GM10266 (cell line): ENCODE measurements at regions not wholly inside any gene's neighbourhood (a gene's known extent, or its start where the extent isn't known, plus 50 kb on each side); places are given as distances from the start of the nearest gene placed in this dataset.

Source experiments
- DNase-seq: peaks from one replicate; pipeline ENCODE4 v3.0.0; 2012; ENCODE audit errors: extremely low spot score
- TF ChIP-seq, protein P1 (sequence below): IDR thresholded peaks from 2 replicates; pipeline ENCODE4 v1.5.1; 2012; ENCODE audit warnings: mild to moderate bottlenecking, low read depth; ENCODE audit not compliant: control insufficient read depth, insufficient read depth; ENCODE audit errors: missing control alignments

DNA sequence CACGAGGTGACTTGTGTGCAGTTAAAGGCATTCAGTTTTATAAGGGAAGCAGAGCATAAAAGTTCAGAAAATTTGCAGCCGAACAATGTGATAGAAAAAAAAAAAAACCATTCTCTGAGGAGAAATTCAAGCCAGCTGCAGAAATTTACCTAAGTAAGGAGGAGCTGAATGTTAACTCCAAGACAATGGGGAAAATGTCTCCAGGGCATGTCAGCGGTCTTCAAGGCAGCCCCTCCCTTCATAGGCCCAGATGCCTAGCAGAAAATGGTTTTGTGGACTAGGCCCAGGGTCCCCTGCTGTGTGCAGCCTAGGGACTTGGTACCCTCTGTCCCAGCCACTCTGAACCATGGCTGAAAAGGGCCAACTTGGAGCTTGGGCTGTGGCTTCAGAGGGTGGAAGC lies 1764.0 kb downstream of the C4orf33 start:
- TF ChIP-seq, protein P1, sequence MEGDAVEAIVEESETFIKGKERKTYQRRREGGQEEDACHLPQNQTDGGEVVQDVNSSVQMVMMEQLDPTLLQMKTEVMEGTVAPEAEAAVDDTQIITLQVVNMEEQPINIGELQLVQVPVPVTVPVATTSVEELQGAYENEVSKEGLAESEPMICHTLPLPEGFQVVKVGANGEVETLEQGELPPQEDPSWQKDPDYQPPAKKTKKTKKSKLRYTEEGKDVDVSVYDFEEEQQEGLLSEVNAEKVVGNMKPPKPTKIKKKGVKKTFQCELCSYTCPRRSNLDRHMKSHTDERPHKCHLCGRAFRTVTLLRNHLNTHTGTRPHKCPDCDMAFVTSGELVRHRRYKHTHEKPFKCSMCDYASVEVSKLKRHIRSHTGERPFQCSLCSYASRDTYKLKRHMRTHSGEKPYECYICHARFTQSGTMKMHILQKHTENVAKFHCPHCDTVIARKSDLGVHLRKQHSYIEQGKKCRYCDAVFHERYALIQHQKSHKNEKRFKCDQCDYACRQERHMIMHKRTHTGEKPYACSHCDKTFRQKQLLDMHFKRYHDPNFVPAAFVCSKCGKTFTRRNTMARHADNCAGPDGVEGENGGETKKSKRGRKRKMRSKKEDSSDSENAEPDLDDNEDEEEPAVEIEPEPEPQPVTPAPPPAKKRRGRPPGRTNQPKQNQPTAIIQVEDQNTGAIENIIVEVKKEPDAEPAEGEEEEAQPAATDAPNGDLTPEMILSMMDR: no peak
- no peak for DNase-seq

DNA sequence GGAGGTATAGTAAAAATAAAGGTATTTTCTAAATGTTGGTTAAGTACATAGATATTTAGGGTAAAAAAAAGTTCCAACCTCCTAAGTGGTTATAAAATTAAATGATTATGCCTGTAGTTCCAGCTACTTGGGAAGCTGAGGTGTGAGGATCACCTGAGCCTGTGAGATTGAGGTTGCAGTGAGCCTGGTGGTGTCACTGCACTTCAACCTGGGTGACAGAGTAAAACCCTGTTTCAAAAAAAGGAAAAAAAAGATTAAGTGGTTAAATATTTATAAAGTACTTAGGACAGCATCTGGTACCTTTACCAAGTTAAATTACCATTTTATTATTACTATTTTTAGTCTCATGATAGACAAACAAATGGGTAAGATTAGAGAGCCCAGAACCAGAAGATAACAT lies 1801.0 kb downstream of the C4orf33 start:
- TF ChIP-seq, protein P1: no peak
- DNase-seq: no peak

- TF ChIP-seq, protein P1: no peak
- DNase-seq: no peak
Observed at GRCh38 chr4:130901321-130901720, 1805.4 kb downstream of the C4orf33 start.

- TF ChIP-seq, protein P1: no peak
Observed at GRCh38 chr4:130922955-130923354, 1827.0 kb downstream of the C4orf33 start.

GRCh38 chr4:130955520-130955919 lies 1859.6 kb downstream of the C4orf33 start:
- TF ChIP-seq, protein P1: no peak
- DNase-seq: no peak

More at GRCh38 chr4:130922955-130923354, 1827.0 kb downstream of the C4orf33 start:
- no peak for DNase-seq

DNA sequence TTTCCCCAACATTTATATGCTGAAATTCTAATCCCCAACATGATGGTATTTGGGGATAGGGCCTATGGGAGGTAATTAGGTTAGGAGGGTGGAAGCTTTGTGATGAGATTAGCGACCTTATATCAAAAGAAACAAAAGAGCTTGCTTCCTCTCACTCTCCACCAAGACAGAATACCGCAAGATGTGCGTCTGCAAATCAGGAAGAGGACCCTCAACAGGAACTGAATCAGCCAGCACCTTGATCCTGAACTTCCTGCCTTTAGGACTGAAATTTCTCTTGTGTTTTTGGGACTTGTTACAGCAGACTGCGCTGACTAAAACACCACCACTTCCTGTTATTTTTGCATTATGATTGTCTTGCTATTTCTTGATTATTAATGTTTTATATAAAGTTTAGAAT lies 1889.4 kb downstream of the C4orf33 start:
- no peak for DNase-seq
- TF ChIP-seq, protein P1: no peak

- DNase-seq: no peak
- TF ChIP-seq, protein P1: no peak
Observed at GRCh38 chr4:130995988-130996387, 1900.0 kb downstream of the C4orf33 start.
